ENCODE measurements at regions not wholly inside any gene's neighbourhood (a gene's known extent, or its start where the extent isn't known, plus 50 kb on each side); places are given as distances from the start of the nearest gene placed in this dataset.

- no peak for DNase-seq
Observed at GRCh38 chr2:42947809-42948600, 155.6 kb upstream of the HAAO start.

- DNase-seq, result no peak
Observed at GRCh38 chr2:42944779-42945415, 152.5 kb upstream of the HAAO start.

GRCh38 chr2:42942990-42943493, 150.7 kb upstream of the HAAO start:
- DNase-seq, result no peak

GRCh38 chr2:42942214-42942989, 150.0 kb upstream of the HAAO start:
- DNase-seq, result no peak

- no peak for DNase-seq
Observed at GRCh38 chr2:42941633-42942176, 149.3 kb upstream of the HAAO start.

GRCh38 chr2:42939411-42940206, 147.2 kb upstream of the HAAO start:
- DNase-seq, result no peak

GRCh38 chr2:42938671-42939370, 146.4 kb upstream of the HAAO start:
- no peak for DNase-seq

GRCh38 chr2:42937171-42937875, 144.9 kb upstream of the HAAO start:
- DNase-seq, result no peak

- no peak for DNase-seq
Observed at GRCh38 chr2:42935692-42936671, 143.6 kb upstream of the HAAO start.

- DNase-seq, result no peak
Observed at GRCh38 chr2:42934580-42935186, 142.3 kb upstream of the HAAO start.

- DNase-seq, result no peak
Observed at GRCh38 chr2:42933824-42934254, 141.5 kb upstream of the HAAO start.

- no peak for DNase-seq
Observed at GRCh38 chr2:42932271-42933151, 140.1 kb upstream of the HAAO start.

GRCh38 chr2:42931818-42932195, 139.4 kb upstream of the HAAO start:
- DNase-seq, result no peak

GRCh38 chr2:42931146-42931817, 138.9 kb upstream of the HAAO start:
- no peak for DNase-seq

- no peak for DNase-seq
Observed at GRCh38 chr2:42930025-42930581, 137.7 kb upstream of the HAAO start.

- DNase-seq, result no peak
Observed at GRCh38 chr2:42929546-42930024, 137.2 kb upstream of the HAAO start.
